ENCODE measurements at regions not wholly inside any gene's neighbourhood (a gene's known extent, or its start where the extent isn't known, plus 50 kb on each side); places are given as distances from the start of the nearest gene placed in this dataset.

DNA sequence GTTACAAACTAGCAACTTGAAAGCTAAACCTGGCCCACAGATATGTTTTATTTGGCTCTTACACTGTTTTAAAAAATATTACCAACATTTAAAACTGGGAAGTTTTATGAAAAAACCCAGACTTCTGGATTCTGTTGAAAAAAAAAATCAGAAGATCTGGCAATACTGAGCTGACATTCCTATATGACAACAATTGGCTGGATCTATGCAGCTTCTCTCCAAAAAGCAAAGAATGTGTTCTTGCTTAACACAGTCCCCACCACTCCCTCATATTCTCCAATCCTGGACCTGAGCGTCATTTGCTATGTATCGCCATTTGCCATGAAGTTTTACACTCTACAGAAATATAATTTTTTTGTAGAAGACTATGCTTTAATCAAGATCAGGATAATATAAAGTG is 859.6 kb downstream of the LTN1 start:
- Histone ChIP-seq H3K4me1 (ENCODE audit: control insufficient read depth, extremely low read depth, insufficient read depth, low read length) (no peaks in the 10 kb centered on the region), H3K27me3 (ENCODE audit: control insufficient read depth in 2 of 2, insufficient read depth in 2 of 2, low read length in 2 of 2) (no peaks in the 10 kb centered on the region), H3K4me3 (replicated peaks in 1 of 3; ENCODE audit: insufficient read depth in 1 of 3, low read depth in 1 of 3, low read length in 3 of 3) (no peak overlapping the region), H4K20me1 (replicated peaks; ENCODE audit: control insufficient read depth, extremely low read depth, insufficient read depth, low read length) (no peaks in the 10 kb centered on the region), H3K79me2 (ENCODE audit: control insufficient read depth, insufficient read depth, low read length) (no peaks in the 10 kb centered on the region), H3K4me2 (ENCODE audit: insufficient read depth, low read length) (no peak overlapping the region), H3K9me3 (replicated peaks; ENCODE audit: control insufficient read depth, insufficient read depth, low read length) (no peaks in the 10 kb centered on the region), H3K36me3 (ENCODE audit: control insufficient read depth in 2 of 2, extremely low read depth in 1 of 2, insufficient read depth in 2 of 2, low read length in 2 of 2) (no peaks in the 10 kb centered on the region), H3K27ac (ENCODE audit: insufficient read depth, low read depth, low read length) (no peak overlapping the region), H2AFZ (ENCODE audit: low read depth, low read length) (no peak overlapping the region), H3K9me1 (replicated peaks; ENCODE audit: control insufficient read depth, extremely low read depth, insufficient read depth, low read length) (no peaks in the 10 kb centered on the region), H3K9ac (replicated peaks; ENCODE audit: extremely low read depth, insufficient read depth, low read length) (no peak overlapping the region)
- no peak for DNase-seq (ENCODE audit: low read depth, low spot score)
- TF ChIP-seq GATA2 (IDR thresholded peaks at IDR 0.05; ENCODE audit: insufficient read depth, insufficient read length, low read depth, low read length) = no peak
- intact Hi-C loops (cut with micrococcal nuclease) (no loop called here), dilution Hi-C loops (cut with MboI; ENCODE audit: extremely low pct_ligation_motif_present, low sequenced_read_pairs) (no loop called here)
- CTCF ChIA-PET = no interaction called here
- POLR2A ChIA-PET = no interaction called here
- no TSS peak for BruUV-seq (replicated peaks)
- FAIRE-seq = no peak

- Histone ChIP-seq H3K4me1 (ENCODE audit: control insufficient read depth, extremely low read depth, insufficient read depth, low read length) (no peaks in the 10 kb centered on the region), H3K36me3 (ENCODE audit: control insufficient read depth in 2 of 2, extremely low read depth in 1 of 2, insufficient read depth in 2 of 2, low read length in 2 of 2) (no peaks in the 10 kb centered on the region), H3K27ac (ENCODE audit: insufficient read depth, low read depth, low read length) (no peak overlapping the region), H3K9me3 (replicated peaks; ENCODE audit: control insufficient read depth, insufficient read depth, low read length) (no peaks in the 10 kb centered on the region), H3K4me2 (ENCODE audit: insufficient read depth, low read length) (no peak overlapping the region), H3K9me1 (replicated peaks; ENCODE audit: control insufficient read depth, extremely low read depth, insufficient read depth, low read length) (no peaks in the 10 kb centered on the region), H3K4me3 (replicated peaks in 1 of 3; ENCODE audit: insufficient read depth in 1 of 3, low read depth in 1 of 3, low read length in 3 of 3) (no peak overlapping the region), H4K20me1 (replicated peaks; ENCODE audit: control insufficient read depth, extremely low read depth, insufficient read depth, low read length) (no peaks in the 10 kb centered on the region), H3K27me3 (ENCODE audit: control insufficient read depth in 2 of 2, insufficient read depth in 2 of 2, low read length in 2 of 2) (no peaks in the 10 kb centered on the region), H2AFZ (ENCODE audit: low read depth, low read length) (no peak overlapping the region), H3K9ac (replicated peaks; ENCODE audit: extremely low read depth, insufficient read depth, low read length) (no peak overlapping the region), H3K79me2 (ENCODE audit: control insufficient read depth, insufficient read depth, low read length) (no peaks in the 10 kb centered on the region)
- no TSS peak for BruUV-seq (replicated peaks)
- intact Hi-C loops (cut with micrococcal nuclease) (no loop called here), dilution Hi-C loops (cut with MboI; ENCODE audit: extremely low pct_ligation_motif_present, low sequenced_read_pairs) (no loop called here)
- DNase-seq (ENCODE audit: low read depth, low spot score) (no peak), FAIRE-seq (no peak)
- POLR2A ChIA-PET = no interaction called here
- TF ChIP-seq JUN (IDR thresholded peaks at IDR 0.05; ENCODE audit: borderline replicate concordance, insufficient read depth, insufficient read length, low read depth) (no peak), POLR2A (IDR thresholded peaks at IDR 0.05; ENCODE audit: low read depth, low read length) (no peak), EZH2 (IDR thresholded peaks at IDR 0.05; ENCODE audit: borderline replicate concordance, low read depth, low read length, severe bottlenecking) (no peak), FOS (IDR thresholded peaks at IDR 0.05; ENCODE audit: borderline replicate concordance, insufficient read depth, low read length) (no peak), POLR2AphosphoS5 (IDR thresholded peaks at IDR 0.05; ENCODE audit: insufficient read depth, low read depth, low read length) (no peak), MYC (IDR thresholded peaks at IDR 0.05; ENCODE audit: low read depth, low read length) (no peak), MAX (IDR thresholded peaks at IDR 0.05; ENCODE audit: insufficient read depth, insufficient read length) (no peak), GATA2 (IDR thresholded peaks at IDR 0.05; ENCODE audit: insufficient read depth, insufficient read length, low read depth, low read length) (no peak)
- TF ChIP-seq, protein P1, sequence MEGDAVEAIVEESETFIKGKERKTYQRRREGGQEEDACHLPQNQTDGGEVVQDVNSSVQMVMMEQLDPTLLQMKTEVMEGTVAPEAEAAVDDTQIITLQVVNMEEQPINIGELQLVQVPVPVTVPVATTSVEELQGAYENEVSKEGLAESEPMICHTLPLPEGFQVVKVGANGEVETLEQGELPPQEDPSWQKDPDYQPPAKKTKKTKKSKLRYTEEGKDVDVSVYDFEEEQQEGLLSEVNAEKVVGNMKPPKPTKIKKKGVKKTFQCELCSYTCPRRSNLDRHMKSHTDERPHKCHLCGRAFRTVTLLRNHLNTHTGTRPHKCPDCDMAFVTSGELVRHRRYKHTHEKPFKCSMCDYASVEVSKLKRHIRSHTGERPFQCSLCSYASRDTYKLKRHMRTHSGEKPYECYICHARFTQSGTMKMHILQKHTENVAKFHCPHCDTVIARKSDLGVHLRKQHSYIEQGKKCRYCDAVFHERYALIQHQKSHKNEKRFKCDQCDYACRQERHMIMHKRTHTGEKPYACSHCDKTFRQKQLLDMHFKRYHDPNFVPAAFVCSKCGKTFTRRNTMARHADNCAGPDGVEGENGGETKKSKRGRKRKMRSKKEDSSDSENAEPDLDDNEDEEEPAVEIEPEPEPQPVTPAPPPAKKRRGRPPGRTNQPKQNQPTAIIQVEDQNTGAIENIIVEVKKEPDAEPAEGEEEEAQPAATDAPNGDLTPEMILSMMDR (IDR thresholded peaks at IDR 0.05; ENCODE audit: extremely low read depth in 1 of 2, insufficient read depth in 1 of 2, low read depth in 1 of 2, low read length in 2 of 2) = no peak
- CTCF ChIA-PET = no interaction called here
Measured at GRCh38 chr21:28132713-28133112, 860.0 kb downstream of the LTN1 start.
